ENCODE measurements at regions not wholly inside any gene's neighbourhood (a gene's known extent, or its start where the extent isn't known, plus 50 kb on each side); places are given as distances from the start of the nearest gene placed in this dataset.

DNA sequence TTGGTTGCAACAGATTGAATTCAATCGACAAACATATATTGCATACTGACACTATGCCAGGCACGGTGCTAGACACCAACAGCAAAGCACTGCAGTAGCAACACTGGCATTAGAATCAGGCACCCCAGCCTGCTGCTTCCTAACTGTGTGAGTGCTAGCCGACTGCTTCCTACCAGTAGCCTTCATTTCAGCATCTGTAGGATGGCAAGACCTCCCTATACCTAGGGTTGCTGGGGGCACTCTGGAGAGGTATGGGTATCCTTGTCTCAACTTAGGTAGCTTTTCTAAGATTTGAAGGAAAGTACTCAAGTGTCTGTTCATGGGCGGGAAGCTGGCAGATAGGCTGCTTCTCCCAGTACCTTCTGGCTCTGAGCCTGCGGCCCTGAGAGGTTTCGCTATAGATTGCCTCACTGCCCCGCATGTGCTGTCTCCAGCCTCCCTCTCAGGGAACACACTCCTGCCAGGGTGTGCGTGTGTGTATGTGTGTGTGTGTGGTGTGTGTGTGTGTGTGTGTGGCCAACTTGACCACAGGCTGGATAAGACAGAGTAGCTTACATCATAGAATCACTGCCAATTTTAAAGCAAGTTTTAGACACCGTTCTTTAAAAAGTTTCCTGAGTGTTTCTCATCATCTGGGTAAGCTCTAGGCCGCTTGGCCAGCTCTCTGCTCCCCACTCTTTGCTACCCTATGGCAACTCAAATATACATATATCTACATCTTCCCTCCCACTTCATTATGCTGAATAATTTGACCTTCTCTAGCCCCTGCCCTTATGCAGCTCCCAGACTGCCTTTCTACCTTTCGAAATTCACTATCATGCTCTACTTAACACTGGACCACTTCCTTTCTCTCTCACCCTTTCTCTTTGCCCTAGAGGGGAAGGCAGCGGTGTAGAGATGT is 97.0 kb upstream of the PJA1 start:
- TF ChIP-seq, protein P1, sequence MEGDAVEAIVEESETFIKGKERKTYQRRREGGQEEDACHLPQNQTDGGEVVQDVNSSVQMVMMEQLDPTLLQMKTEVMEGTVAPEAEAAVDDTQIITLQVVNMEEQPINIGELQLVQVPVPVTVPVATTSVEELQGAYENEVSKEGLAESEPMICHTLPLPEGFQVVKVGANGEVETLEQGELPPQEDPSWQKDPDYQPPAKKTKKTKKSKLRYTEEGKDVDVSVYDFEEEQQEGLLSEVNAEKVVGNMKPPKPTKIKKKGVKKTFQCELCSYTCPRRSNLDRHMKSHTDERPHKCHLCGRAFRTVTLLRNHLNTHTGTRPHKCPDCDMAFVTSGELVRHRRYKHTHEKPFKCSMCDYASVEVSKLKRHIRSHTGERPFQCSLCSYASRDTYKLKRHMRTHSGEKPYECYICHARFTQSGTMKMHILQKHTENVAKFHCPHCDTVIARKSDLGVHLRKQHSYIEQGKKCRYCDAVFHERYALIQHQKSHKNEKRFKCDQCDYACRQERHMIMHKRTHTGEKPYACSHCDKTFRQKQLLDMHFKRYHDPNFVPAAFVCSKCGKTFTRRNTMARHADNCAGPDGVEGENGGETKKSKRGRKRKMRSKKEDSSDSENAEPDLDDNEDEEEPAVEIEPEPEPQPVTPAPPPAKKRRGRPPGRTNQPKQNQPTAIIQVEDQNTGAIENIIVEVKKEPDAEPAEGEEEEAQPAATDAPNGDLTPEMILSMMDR (IDR thresholded peaks at IDR 0.05 in 4 of 5, conservative IDR thresholded peaks at IDR 0.05 in 1 of 5) = no peak
- no peak for TF ChIP-seq POLR2A (IDR thresholded peaks at IDR 0.05)

Data from gastrocnemius medialis (tissue), 4 donors.